Pulmonary artery endothelial cell (primary cell): ENCODE measurements at regions not wholly inside any gene's neighbourhood (a gene's known extent, or its start where the extent isn't known, plus 50 kb on each side); places are given as distances from the start of the nearest gene placed in this dataset.

Source experiments
- DNase-seq: peaks from one replicate; pipeline ENCODE4 v3.0.0-alpha.2; 2011; ENCODE audit warnings: low read depth, low spot score

DNA sequence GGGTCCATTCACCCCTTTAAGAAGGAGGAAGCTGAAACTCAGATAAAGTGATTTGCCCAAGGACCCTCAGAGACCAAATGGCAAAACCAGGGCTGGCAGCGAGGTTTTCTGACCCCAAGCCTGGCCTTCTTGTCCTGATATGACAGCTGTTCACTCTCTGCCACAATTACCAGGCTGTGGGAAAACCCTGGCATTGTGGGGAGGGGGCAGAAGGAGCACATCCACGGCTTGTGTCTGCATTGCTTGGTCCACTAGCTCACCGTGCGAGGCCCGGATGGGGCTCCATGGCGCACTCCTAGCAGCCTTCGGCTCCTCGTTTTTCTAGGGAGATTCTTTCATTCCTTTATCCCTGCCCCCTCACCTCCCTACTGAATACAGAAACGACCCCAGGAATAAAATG lies 143.4 kb upstream of the SIX2 start:
- no peak for DNase-seq

DNA sequence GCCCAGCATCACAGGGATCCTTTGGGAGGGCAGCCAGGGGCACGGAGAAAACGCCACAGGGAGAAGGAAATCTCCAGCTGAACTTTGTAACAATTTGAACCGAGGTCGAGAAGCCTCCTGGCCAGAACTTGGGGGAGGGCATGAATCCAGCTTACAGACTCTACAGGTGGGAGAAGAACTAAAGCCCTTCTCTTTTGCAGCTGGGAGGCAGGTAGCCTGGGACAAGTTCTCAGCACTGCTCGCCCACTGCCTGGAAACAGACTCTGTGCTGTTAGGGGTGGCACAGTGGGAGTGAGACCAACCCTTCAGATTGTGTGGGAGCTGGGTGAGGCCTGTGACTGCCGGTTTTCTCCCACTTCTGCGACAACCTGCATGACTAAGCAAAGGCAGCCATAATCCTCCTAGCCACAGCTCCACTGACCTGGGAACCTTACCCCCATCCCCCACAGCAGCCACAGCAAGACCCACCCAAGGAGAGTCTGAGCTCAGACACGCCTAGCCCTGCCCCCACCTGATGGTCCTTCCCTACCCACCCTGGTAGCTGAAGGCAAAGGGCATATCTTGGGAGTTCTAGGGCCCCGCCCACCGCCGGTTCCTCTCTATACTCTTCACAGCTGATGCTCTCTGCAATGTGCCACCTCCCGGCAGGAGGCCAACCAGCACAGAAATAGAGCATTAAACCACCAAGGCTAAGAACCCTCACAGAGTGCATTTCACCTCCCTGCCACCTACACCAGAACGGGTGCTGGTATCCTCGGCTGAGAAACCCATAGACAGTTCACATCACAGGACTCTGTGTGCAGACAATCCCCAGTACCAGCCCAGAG lies 136.0 kb upstream of the SIX2 start:
- DNase-seq, result no peak

DNA sequence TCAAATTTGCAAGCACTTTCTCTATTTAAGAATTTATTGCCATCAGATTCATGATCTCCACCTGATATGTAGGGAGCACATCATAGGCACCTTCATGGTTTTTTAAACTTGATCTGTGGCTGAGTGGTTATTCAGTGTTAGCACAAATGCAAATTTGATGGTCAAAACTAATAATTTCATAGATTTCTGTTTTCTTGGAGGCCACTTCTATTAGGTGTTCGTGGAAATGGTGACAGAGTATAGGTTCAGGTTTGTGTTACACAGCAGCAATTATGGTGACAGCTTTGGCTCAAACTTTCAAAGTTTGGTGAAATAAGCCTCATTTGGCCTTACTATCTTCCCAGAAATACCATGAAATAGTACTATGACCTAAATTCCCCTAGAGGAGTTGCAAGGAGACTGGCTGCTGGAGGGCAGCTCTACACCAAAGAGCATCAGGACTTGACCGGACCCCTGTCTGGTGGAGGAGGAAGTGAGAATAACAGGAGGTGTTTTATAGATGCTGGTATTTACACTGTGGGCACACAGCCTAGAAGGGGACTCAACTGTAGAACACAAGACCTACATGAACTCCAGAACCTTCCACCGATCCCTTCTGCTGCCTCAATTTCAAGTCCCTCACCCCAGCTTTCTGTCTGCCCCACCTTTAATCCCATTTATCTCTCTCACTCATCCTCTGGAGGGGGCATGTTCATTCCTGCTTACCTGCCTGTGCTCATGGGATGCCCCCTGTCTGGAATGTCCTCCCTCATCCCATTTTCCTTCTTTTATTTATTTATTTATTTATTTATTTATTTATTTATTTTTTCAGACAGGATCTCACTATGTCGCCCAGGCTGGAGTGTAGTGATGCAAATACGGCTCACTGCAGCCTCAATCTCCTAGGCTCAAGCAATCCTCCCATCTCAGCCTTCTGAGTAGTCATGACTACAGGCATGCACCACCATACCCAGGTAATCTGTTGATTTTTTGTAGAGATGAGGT lies 132.9 kb upstream of the SIX2 start:
- DNase-seq, result no peak

DNA sequence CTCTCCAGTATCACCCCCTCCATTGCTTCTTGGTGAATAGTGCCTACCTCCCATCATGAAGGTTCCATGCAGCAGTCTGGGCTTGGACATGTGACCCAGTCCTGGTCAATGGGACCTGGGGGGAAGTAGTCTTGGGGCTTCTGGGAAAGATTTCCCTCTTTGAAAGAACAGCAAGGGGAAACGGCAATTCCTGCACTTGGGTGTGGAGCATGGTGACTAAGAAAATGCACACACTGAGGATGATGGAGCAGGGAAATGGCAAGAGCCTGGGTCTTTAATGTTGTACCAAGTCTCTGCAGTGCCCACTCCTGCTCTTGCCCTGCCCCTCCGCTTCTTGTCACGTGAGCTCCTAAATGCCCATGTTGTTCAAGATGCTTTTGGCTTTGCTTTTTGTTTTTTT lies 131.4 kb upstream of the SIX2 start:
- DNase-seq, result no peak

DNA sequence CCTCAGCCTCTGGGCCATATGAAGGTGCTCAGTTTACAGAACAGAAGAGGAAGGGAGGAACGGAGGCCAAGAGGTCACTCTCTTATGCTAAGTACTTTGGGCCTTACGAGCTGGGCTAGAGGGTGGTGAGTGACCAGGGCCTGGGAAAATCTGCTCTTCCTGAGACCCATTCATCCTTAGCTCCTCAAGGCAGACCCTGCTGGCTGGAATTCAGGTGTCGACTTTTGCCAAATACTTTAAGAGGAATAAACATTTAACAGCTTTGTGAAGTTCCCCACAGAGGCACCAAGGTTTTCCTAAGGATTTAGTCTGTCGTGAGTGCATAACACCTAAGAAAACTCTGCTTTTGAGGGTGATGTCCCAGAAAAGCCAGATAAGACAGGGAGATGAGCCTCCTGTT lies 129.7 kb upstream of the SIX2 start:
- DNase-seq, result no peak

DNA sequence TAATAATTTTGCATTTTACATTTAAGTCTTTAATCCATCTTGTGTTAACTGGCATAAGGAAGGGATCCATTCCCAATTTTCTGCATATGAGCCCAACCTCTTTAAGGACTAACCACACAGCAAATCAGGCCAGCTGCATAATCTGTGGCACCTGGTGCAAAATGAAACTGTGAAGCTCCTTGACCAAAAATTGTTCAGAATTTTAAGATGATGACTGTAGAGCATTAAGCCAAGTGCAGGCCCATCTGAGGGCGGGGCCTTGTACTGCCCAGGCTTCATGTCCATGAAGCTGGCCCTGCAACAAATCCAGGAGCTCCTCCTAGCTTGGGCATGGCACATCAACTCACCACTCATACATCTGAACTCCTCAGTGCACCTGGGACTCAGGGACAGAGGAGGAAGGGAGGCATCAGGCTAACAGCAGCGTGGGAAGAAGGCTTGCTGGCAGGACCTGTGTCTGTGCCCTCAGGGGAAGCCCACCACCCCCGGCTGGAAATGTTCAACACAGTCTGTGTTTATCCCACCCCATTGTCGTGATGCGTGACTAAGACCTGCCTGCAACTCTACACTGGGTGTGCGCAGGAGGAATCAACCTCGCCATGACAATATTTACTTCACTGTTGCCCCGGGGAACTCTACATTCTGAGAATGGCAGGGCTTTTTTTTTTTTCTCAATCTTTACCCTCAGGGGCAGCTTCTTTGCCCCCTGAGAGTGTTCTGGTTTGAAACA lies 128.9 kb upstream of the SIX2 start:
- no peak for DNase-seq

DNA sequence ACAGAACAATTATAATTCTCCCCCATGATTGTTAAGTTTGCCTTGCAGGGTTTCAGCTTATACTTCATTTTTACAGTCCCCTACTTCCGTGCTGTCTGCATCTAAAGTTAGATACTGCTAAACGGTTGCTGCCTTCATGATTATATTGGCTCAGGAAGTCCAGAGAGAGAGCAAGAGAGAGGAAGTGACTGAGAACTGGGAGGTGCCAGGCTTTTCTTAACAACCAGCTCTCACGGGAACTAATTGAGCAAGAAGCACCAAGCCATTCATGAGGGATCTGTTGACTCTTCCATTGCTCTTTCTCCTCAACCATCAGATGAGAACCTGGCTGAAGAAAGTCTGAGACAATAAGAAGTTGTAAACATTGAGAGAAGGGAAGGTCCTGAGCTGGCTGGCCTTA lies 125.5 kb upstream of the SIX2 start:
- DNase-seq, result peak; percentile 10

DNA sequence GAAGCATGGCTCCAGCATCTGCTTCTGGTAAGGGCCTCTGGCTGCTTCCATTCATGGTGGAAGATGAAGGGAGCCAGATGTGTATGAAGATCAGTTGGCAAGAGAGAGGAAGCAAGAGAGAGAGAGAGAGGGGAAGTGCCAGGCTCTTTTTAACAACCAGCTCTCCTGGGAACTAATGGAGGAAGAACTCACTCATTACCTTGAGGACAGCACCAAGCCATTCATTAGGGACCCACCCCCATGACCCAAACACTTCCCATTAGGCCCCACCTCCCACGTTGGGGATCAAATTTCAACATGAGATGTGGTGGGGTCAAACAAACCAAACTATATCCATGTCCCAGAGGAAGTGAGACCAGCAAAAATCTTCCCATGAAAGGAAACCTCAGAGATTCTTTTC lies 124.8 kb upstream of the SIX2 start:
- no peak for DNase-seq

DNA sequence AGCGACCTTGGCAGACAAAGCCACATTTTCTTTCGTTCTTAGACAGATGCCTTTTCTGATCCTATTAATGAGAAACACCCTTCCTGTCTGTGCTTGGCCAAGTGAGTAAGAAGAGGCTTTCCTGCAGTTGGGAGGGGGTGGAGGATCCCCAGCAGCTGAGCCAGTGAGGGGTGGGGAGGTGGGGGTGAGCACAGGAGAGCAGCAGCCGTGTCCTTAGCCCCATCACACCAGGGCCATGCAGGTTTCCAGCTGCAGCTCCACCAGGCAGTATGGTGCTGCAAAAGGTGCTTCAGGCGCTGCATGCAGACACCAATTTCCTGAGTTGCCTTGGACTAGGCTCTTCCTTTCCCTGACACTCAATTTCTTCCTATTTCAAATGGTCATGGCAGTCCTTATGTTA lies 123.3 kb upstream of the SIX2 start:
- no peak for DNase-seq

DNA sequence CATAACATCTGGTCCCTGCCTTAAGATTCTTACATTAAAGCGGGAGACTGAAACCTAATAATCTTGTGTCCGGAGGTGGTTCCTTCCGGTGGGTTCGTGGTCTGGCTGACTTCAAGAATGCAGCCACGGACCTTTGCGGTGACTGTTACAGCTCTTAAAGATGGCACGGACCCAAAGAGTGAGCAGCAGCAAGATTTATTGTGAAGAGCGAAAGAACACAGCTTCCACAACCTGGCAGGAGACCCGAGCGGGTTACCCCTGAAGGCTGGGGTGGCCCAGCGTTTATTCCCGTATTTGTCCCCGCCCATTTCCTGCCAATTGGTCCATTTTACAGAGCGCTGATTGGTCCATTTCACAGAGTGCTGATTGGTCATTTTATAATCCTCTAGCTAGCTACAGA lies 122.3 kb upstream of the SIX2 start:
- DNase-seq, result no peak

DNA sequence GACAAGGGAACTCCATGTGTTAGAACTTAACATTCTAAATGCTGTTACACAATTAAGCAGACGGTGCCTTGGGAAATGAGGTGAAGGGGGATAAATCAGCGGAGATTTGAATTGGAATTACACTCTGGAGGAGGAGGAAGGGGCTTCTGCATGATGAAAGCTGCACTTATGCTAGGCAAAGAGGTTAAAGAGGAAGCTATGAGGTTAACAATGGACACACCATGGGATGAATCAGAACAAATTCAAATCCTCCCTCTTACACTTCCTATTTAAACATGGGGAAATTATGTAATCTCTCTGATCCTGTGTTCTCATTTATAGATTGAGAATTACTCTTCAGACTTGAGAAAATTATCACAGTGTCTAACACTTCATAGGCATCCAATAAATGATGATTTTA lies 121.5 kb upstream of the SIX2 start:
- DNase-seq, result no peak

DNA sequence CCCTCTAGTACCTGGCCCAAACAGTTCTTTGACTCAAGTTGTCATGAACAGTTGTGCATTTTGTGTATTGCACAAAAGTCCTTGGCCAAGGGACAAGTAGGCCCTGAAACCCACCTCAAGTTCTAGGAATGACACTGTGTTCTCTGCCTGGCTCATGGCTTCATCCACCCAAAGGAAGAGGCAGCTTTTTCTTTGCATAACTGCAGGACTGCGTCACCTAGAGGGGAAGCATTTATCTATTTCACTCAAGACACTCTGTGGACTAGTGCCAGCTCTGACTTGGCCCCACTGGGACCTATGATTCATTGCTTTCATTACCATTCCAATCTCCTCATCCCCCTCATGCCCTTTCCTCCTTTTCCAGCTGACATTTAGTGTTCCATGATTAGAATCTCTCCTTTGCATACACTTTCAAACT lies 119.3 kb upstream of the SIX2 start:
- DNase-seq, result peak; percentile 81

DNA sequence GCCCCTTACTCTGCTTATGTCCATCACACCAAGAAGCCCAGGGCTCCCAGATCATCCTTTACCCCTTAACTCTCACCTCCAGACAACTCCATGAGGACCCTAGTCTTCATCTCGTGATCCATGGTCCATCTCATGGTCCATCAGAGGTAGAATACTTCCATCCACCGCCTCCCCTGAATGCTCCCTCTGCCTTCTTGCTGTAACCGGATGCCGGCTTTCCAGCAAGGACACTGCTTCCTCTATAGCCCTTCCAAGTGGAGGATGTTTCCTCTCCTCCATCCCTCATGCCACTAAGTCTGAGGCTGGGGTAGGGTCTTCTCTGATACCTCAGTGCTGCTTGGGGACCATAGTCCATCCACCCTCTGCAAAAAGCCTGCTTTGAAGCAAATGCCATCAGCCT lies 118.6 kb upstream of the SIX2 start:
- no peak for DNase-seq

DNA sequence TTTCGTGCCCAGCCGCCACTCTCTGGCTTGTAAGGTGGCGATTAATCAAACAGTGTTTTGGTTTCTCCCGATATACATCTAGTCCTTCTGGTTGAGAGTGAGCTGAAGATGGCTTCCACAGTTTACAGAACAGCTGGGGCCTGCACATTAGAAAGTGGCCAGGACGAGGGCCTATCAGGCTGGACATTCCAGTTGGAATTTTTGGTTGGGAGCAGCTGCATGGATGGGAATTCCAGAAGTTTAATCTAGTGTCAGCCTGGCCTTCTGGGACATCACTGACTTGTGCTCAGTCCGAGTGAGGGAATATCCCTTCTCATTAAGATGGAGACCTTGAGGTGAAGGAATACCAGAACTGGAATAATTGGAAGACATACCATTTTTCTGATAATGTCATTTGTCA lies 118.1 kb upstream of the SIX2 start:
- no peak for DNase-seq

DNA sequence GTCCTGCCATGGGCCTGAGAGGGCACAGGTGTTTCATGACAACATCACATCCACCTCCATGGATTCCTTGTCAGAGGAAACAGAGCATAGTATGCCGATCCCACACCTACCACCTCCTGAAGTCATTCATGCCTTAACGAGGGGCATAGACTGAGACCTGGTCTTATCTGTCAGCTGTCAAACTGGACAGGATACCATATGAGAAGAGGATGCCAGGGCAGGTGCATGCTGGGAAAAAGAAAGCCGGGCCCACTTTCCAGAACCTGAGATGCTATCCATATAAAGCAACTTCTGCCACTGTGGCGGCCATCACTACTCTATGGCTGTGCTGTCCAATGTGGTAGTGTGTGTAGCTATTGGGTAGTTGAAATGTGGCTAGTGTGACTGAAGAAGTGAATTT lies 116.0 kb upstream of the SIX2 start:
- DNase-seq, result no peak

DNA sequence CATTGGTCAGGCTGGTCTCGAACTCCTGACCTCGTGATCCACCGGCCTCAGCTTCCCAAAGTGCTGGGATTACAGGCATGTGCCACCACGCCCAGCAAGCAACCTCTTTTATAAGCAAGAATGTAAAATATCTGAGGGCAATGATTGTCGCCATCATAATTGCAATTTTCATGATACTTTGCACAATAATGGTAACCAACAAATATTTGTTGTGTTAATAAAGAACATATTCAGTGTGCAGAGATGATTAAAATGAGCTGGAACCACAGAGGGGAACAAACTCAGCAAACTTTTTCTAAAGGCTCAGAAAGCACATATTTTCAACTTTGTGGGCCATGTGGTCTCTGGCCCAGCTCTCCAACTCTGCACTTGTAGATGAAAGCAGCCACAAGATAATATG lies 115.2 kb upstream of the SIX2 start:
- no peak for DNase-seq

DNA sequence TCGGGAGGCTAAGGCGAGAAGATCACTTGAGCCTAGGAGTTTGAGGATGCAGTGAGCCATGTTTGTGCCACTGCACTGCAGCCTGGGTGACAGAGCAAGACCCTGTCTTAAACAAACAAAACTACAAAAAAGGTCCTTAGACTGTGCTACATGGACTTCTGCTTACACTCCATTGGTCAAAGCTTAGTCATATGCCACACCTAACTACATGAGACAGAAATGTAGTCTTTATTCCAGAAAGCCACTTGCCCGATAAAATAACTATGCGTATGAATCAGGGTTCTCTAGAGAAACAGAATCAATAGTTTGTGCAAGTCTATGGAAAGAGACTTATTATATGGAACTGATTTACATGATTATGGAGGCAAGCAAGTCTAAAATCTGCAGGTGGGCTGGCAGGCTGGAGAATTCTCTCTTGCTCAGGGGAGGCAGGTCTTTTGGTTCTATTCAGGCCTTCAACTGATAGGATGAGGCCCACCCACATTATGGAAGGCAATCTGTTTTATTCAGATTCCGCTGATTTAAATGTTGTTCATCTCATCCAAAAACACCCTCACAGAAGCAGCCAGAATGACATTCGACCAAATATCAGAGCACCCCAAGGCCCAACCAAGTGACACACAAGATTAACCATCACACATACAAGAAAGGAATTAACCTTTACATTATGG lies 114.4 kb upstream of the SIX2 start:
- no peak for DNase-seq

DNA sequence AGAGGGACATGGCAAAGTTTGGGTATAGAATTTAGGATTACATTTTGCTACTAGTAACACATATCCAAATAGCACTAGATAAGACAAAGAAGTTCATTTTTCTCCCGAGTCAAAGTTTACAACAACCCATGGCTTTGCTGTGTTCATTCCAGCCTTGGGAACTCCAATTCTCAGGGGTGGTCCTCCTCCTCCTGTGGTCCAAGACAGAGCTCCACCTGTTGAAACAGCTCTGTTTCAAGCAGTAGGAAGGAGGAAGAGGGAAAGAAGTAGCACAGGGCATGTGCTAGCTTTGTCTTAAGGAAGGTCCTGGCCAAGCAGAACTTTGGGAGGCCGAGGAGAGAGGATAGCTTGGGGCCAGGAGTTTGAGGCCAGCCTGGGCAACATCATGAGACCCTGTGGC lies 113.8 kb upstream of the SIX2 start:
- no peak for DNase-seq

DNA sequence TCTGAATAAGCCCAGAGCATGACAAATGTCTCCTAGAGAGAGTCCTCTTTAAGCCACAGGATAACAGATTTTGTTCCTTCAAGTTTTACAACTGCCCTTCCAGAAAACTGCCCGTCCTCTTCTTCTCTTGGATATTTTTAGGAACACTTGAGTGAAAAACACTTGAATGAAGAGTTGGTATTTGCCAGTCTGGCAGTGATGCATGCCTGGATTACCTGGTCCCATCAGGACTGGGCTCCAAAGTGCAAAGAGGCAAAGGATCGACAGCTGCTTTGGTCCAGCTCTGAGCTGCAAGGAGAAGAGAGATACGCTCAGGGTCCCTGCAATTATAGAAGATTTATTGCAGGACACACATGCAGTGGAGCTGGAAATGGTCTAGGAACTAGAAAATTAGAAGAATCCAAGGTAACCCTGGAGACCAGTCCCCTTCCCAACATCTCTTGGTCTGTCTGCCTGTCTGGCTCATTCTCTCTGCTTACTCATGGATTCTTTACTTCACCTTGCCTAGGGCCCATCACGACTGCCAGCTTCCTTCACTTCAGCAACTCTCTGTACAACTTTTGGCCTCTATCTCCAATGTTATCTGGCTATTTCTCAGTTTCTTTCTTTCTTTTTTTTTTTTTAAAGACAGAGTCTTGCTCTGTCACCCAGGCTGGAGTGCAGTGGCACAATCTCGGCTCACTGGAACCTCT lies 112.1 kb upstream of the SIX2 start:
- DNase-seq, result no peak

DNA sequence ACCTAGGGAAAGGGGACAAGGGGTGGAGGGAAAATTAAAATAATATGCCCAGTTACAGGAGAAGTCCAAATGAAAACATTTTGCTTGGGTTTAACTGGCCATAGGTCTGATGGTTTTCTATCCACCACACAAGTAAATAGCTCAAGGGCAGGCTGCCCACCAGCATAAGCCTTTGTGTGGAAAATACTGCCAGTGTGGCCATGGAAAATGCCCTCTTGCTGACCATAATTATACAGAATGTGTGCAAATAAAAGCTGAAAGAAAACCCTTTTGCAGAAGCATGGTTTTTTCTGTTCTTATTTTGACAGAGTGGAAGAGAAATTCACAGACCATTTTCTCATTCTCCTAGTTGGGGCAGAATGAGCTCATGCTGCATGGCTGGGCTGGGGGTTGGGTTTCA lies 111.3 kb upstream of the SIX2 start:
- no peak for DNase-seq

DNA sequence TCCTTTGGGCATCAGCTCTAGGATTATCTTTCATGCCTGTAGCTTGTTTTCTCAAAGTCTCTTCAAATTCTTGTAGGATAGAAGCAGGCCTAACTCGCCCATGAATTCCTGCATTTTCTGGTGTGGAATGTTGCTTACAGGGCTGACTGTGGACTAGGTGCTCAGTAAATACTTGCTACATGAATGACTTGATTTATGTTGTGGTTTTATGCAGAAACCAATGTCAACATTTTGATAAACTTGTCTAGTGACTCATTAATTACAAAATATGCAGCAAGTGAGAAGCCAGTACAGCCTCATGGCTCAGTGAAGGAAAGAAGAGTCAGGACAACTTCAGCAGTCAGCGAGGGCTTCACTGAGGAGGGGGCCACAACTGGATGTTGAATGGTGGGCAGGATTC lies 110.6 kb upstream of the SIX2 start:
- DNase-seq, result no peak
